CD4-positive, alpha-beta T cell treated with Interleukin-4 for 1 hour (primary cell): ENCODE measurements at regions not wholly inside any gene's neighbourhood (a gene's known extent, or its start where the extent isn't known, plus 50 kb on each side); places are given as distances from the start of the nearest gene placed in this dataset.

Experiments used
- DNase-seq, 2 donors: peaks; one replicate each; pipeline ENCODE4 v3.0.0-alpha.2; 2020 to 2022

- DNase-seq = no peak
Observed at GRCh38 chr7:81606078-81606863, 163.6 kb downstream of the HGF start.

GRCh38 chr7:81605493-81605892, 164.4 kb downstream of the HGF start:
- DNase-seq = no peak

- DNase-seq = no peak
Observed at GRCh38 chr7:81604808-81605174, 165.1 kb downstream of the HGF start.

- DNase-seq = no peak
Observed at GRCh38 chr7:81604075-81604807, 165.6 kb downstream of the HGF start.

- no peak for DNase-seq
Observed at GRCh38 chr7:81600608-81601007, 169.2 kb downstream of the HGF start.

- DNase-seq = no peak
Observed at GRCh38 chr7:81598951-81599350, 170.9 kb downstream of the HGF start.

- DNase-seq = no peak
Observed at GRCh38 chr7:81594767-81595166, 175.1 kb downstream of the HGF start.

- no peak for DNase-seq
Observed at GRCh38 chr7:81590131-81590530, 179.7 kb downstream of the HGF start.

GRCh38 chr7:81584667-81585066, 185.2 kb downstream of the HGF start:
- DNase-seq = no peak

- DNase-seq = no peak
Observed at GRCh38 chr7:81583882-81584533, 185.8 kb downstream of the HGF start.

- no peak for DNase-seq
Observed at GRCh38 chr7:81583090-81583489, 186.8 kb downstream of the HGF start.

GRCh38 chr7:81577642-81578340, 192.1 kb downstream of the HGF start:
- no peak for DNase-seq

- DNase-seq = no peak
Observed at GRCh38 chr7:81574723-81575326, 195.0 kb downstream of the HGF start.

GRCh38 chr7:81573932-81574331, 195.9 kb downstream of the HGF start:
- no peak for DNase-seq

GRCh38 chr7:81573128-81573527, 196.7 kb downstream of the HGF start:
- DNase-seq = no peak

- no peak for DNase-seq
Observed at GRCh38 chr7:81562581-81562980, 207.3 kb downstream of the HGF start.

- no peak for DNase-seq
Observed at GRCh38 chr7:81560708-81561107, 209.1 kb downstream of the HGF start.

- no peak for DNase-seq
Observed at GRCh38 chr7:81549484-81550016, 220.3 kb downstream of the HGF start.

GRCh38 chr7:81534996-81535395, 234.9 kb downstream of the HGF start:
- no peak for DNase-seq

- DNase-seq = no peak
Observed at GRCh38 chr7:81534446-81534845, 235.4 kb downstream of the HGF start.

GRCh38 chr7:81533931-81534330, 235.9 kb downstream of the HGF start:
- no peak for DNase-seq

GRCh38 chr7:81533426-81533825, 236.4 kb downstream of the HGF start:
- DNase-seq = no peak

- DNase-seq = no peak
Observed at GRCh38 chr7:81529785-81530184, 240.1 kb downstream of the HGF start.
